H1 (cell line): ENCODE measurements at regions not wholly inside any gene's neighbourhood (a gene's known extent, or its start where the extent isn't known, plus 50 kb on each side); places are given as distances from the start of the nearest gene placed in this dataset.

ENCODE experiments used
- CTCF ChIA-PET: fragments of 300-600 bp; sonication (Branson Sonifier 250); formaldehyde crosslinking; loops from one replicate; lab custom pipeline; 2021; ENCODE audit not compliant: partially characterized antibody; lab: Charles Lee
- POLR2A ChIA-PET: fragments of 300-600 bp; sonication (Branson Sonifier 250); formaldehyde crosslinking; loops from one replicate; lab custom pipeline; 2021; ENCODE audit warnings: inconsistent platforms; ENCODE audit not compliant: partially characterized antibody; lab: Charles Lee
- DNase-seq, 2 experiments: peaks; one replicate each; pipeline versions ENCODE4 v3.0.0 to v3.0.0-alpha.2; 2010 to 2022; ENCODE audit warnings: low spot score in 2 of 2, low read depth in 1 of 2, mixed read lengths in 1 of 2
- FAIRE-seq: peaks from 2 replicates; lab custom pipeline; 2011; peaks lifted over from hg19 to GRCh38; lab: Jason Lieb, UNC
- H2AFZ ChIP-seq: 2 replicates; pipeline ENCODE4 v1.8.1; 2012; ENCODE audit warnings: low read length, inconsistent platforms
- H2AK5ac ChIP-seq: 2 replicates; pipeline ENCODE4 v1.6.1; 2013; ENCODE audit warnings: low read depth, low read length
- H2BK120ac ChIP-seq: replicated peaks from 2 replicates; pipeline ENCODE3; 2013; ENCODE audit warnings: low read depth, low read length, inconsistent platforms
- H2BK12ac ChIP-seq: 2 replicates; pipeline ENCODE4 v1.6.1; 2013; ENCODE audit warnings: low read depth, low read length
- H2BK15ac ChIP-seq: 2 replicates; pipeline ENCODE4 v1.6.1; 2013; ENCODE audit warnings: low read length
- H2BK20ac ChIP-seq: 2 replicates; pipeline ENCODE4 v1.6.1; 2013; ENCODE audit warnings: low read length
- H2BK5ac ChIP-seq: 2 replicates; pipeline ENCODE4 v1.6.1; 2013; ENCODE audit warnings: low read depth, low read length
- H3K14ac ChIP-seq: 2 replicates; pipeline ENCODE4 v1.6.1; 2013; ENCODE audit warnings: inconsistent platforms; ENCODE audit not compliant: insufficient read length
- H3K18ac ChIP-seq: 2 replicates; pipeline ENCODE4 v1.6.1; 2013; ENCODE audit warnings: low read length; ENCODE audit errors: extremely low read depth
- H3K23ac ChIP-seq: 2 replicates; pipeline ENCODE4 v1.6.1; 2013; ENCODE audit warnings: inconsistent platforms; ENCODE audit not compliant: insufficient read length
- H3K23me2 ChIP-seq: 2 replicates; pipeline ENCODE4 v1.6.1; 2013; ENCODE audit warnings: low read depth, low read length
- H3K27ac ChIP-seq: 2 replicates; pipeline ENCODE4 v1.6.1; 2011; ENCODE audit warnings: low read depth, low read length, inconsistent platforms
- H3K27me3 ChIP-seq, 4 experiments: replicated peaks in 1 of 4; 1 replicate in 1 of 4; 2 replicates in 3 of 4; pipeline versions ENCODE4 v1.6.1 to v1.8.1; 2011 to 2013; ENCODE audit warnings: low read length in 3 of 4, mild to moderate bottlenecking in 3 of 4, inconsistent platforms in 2 of 4, mixed read lengths in 2 of 4, moderate library complexity in 1 of 4; ENCODE audit not compliant: control insufficient read depth in 3 of 4, insufficient read depth in 3 of 4; ENCODE audit errors: extremely low read depth in 1 of 4
- H3K36me3 ChIP-seq, 4 experiments: 2 replicates each; pipeline versions ENCODE4 v1.6.1 to v1.8.1; 2011 to 2013; ENCODE audit warnings: mild to moderate bottlenecking in 4 of 4, low read length in 3 of 4, moderate library complexity in 2 of 4, control low read depth in 1 of 4, inconsistent platforms in 1 of 4; ENCODE audit not compliant: insufficient read depth in 4 of 4, control insufficient read depth in 2 of 4
- H3K4ac ChIP-seq: replicated peaks from 2 replicates; pipeline ENCODE3; 2013; ENCODE audit warnings: low read length, low read depth, mixed read lengths, inconsistent platforms; ENCODE audit not compliant: insufficient read length
- H3K4me1 ChIP-seq, 4 experiments: replicated peaks in 1 of 4; 1 replicate in 1 of 4; 2 replicates in 3 of 4; pipeline versions ENCODE4 v1.6.1 to v1.8.1; 2011 to 2013; ENCODE audit warnings: low read length in 3 of 4, inconsistent platforms in 2 of 4, mixed read lengths in 1 of 4; ENCODE audit not compliant: insufficient read depth in 4 of 4, control insufficient read depth in 3 of 4
- H3K4me2 ChIP-seq, 2 experiments: 2 replicates each; pipeline versions ENCODE4 v1.6.1 to v1.8.1; 2011 to 2013; ENCODE audit warnings: low read depth in 2 of 2, low read length in 2 of 2, control low read depth in 1 of 2, inconsistent platforms in 1 of 2, mild to moderate bottlenecking in 1 of 2; ENCODE audit not compliant: insufficient read depth in 1 of 2
- H3K4me3 ChIP-seq, 4 experiments: fragments of 200-600, 300-600 bp in 1 of 4; sonication (generic), shearing (Covaris generic), sonication (Bioruptor Twin) in 1 of 4; 2 replicates each; pipeline versions ENCODE4 v1.5.1 to v1.8.1; 2011 to 2016; ENCODE audit warnings: low read length in 4 of 4, low read depth in 3 of 4, control low read depth in 2 of 4, inconsistent platforms in 2 of 4, mild to moderate bottlenecking in 2 of 4, mixed read lengths in 1 of 4, moderate library complexity in 1 of 4; ENCODE audit not compliant: insufficient read depth in 2 of 4; ENCODE audit errors: extremely low read depth in 1 of 4
- H3K56ac ChIP-seq: replicated peaks from 2 replicates; pipeline ENCODE3; 2013; ENCODE audit warnings: low read depth, mild to moderate bottlenecking, mixed read lengths, low read length, inconsistent platforms; ENCODE audit not compliant: insufficient read length
- H3K79me1 ChIP-seq: 2 replicates; pipeline ENCODE4 v1.6.1; 2013; ENCODE audit warnings: low read depth, low read length, control low read depth
- H3K79me2 ChIP-seq, 2 experiments: 2 replicates each; pipeline versions ENCODE4 v1.6.1 to v1.8.1; 2012 to 2013; ENCODE audit warnings: low read length in 2 of 2, mild to moderate bottlenecking in 2 of 2, inconsistent platforms in 1 of 2; ENCODE audit not compliant: insufficient read depth in 2 of 2, control insufficient read depth in 1 of 2
- H3K9ac ChIP-seq, 4 experiments: replicated peaks in 1 of 4; 1 replicate in 1 of 4; 2 replicates in 3 of 4; pipeline versions ENCODE4 v1.6.1 to v1.8.1; 2011 to 2013; ENCODE audit warnings: low read depth in 3 of 4, low read length in 3 of 4, control low read depth in 2 of 4, mild to moderate bottlenecking in 2 of 4, moderate library complexity in 2 of 4, inconsistent platforms in 1 of 4; ENCODE audit errors: extremely low read depth in 1 of 4
- H3K9me3 ChIP-seq, 2 experiments: 2 replicates each; pipeline versions ENCODE4 v1.6.1 to v1.8.1; 2012 to 2013; ENCODE audit warnings: mild to moderate bottlenecking in 2 of 2, moderate library complexity in 2 of 2, control low read depth in 1 of 2, inconsistent platforms in 1 of 2, low read depth in 1 of 2, low read length in 1 of 2, mixed read lengths in 1 of 2; ENCODE audit not compliant: insufficient read depth in 2 of 2
- H4K20me1 ChIP-seq, 2 experiments: replicated peaks in 1 of 2; 2 replicates each; pipeline versions ENCODE3 to v1.8.1; 2011 to 2013; ENCODE audit warnings: inconsistent platforms in 2 of 2, low read length in 2 of 2, mild to moderate bottlenecking in 1 of 2; ENCODE audit not compliant: insufficient read depth in 2 of 2, control insufficient read depth in 1 of 2
- H4K5ac ChIP-seq: 2 replicates; pipeline ENCODE4 v1.6.1; 2013; ENCODE audit warnings: low read length, low read depth, mixed read lengths, inconsistent platforms; ENCODE audit not compliant: insufficient read length
- H4K8ac ChIP-seq: 2 replicates; pipeline ENCODE4 v1.8.0; 2013; ENCODE audit warnings: mild to moderate bottlenecking, moderate library complexity, low read length, inconsistent platforms; ENCODE audit not compliant: insufficient read depth; ENCODE audit errors: extremely low read depth
- H4K91ac ChIP-seq: replicated peaks from 2 replicates; pipeline ENCODE3; 2013; ENCODE audit warnings: low read length, mixed read lengths, inconsistent platforms; ENCODE audit not compliant: insufficient read length
- CHD2 ChIP-seq: IDR thresholded peaks from 2 replicates; pipeline ENCODE4 v1.6.1; 2012; ENCODE audit warnings: low read length, improper control_type of control experiment
- JUN ChIP-seq: IDR thresholded peaks from 2 replicates; pipeline ENCODE4 v1.6.1; 2011; ENCODE audit warnings: low read depth, mild to moderate bottlenecking, improper control_type of control experiment, low read length
- JUND ChIP-seq: IDR thresholded peaks from 2 replicates; pipeline ENCODE4 v1.6.1; 2011; ENCODE audit warnings: mild to moderate bottlenecking, improper control_type of control experiment, low read length
- PHF8 ChIP-seq: fragments of 200-600 bp; sonication (generic); conservative IDR thresholded peaks from 2 replicates; pipeline ENCODE4 v1.7.1; 2012; ENCODE audit warnings: low read depth, mild to moderate bottlenecking, inconsistent platforms, low read length, moderate library complexity
- RAD21 ChIP-seq, 2 experiments: IDR thresholded peaks in 1 of 2; conservative IDR thresholded peaks in 1 of 2; 2 replicates each; pipeline ENCODE4 v1.6.1; 2011; ENCODE audit warnings: low read depth in 2 of 2, low read length in 2 of 2, improper control_type of control experiment in 1 of 2, inconsistent platforms in 1 of 2, mild to moderate bottlenecking in 1 of 2, moderate library complexity in 1 of 2
- RXRA ChIP-seq: IDR thresholded peaks from 2 replicates; pipeline ENCODE4 v1.6.1; 2011; ENCODE audit warnings: low read depth, mild to moderate bottlenecking, low read length, moderate library complexity; ENCODE audit not compliant: insufficient read depth
- SAP30 ChIP-seq: fragments of 300-600 bp; sonication (generic); IDR thresholded peaks from 2 replicates; pipeline ENCODE4 v1.7.1; 2012; ENCODE audit warnings: low read length, moderate library complexity, mild to moderate bottlenecking, inconsistent platforms; ENCODE audit not compliant: insufficient read depth, insufficient replicate concordance
- SIN3A ChIP-seq, 2 experiments: IDR thresholded peaks in 1 of 2; conservative IDR thresholded peaks in 1 of 2; 2 replicates each; pipeline ENCODE4 v1.6.1; 2011 to 2012; ENCODE audit warnings: low read length in 2 of 2, improper control_type of control experiment in 1 of 2, low read depth in 1 of 2, mild to moderate bottlenecking in 1 of 2
- TAF1 ChIP-seq: IDR thresholded peaks from 2 replicates; pipeline ENCODE4 v1.6.1; 2011; ENCODE audit warnings: mild to moderate bottlenecking, low read depth, low read length
- WGBS, 2 experiments: shearing (Covaris generic) in 1 of 2; methylation state at CpG; one replicate each; pipeline versions ENCODE4 v1.1.6 to v1.1.7; 2013 to 2015; ENCODE audit warnings: low lambda C conversion rate in 2 of 2, mixed read lengths in 2 of 2, inconsistent platforms in 1 of 2, low coverage in 1 of 2, missing lambda C conversion rate in 1 of 2; ENCODE audit not compliant: insufficient replicate concordance in 2 of 2, insufficient coverage in 1 of 2, insufficient read length in 1 of 2; ENCODE audit errors: extremely low coverage in 1 of 2, missing lambda C conversion rate in 1 of 2; 5-methylcytosine and 5-hydroxymethylcytosine counted together
- TF ChIP-seq, protein P1 (sequence below): IDR thresholded peaks from 2 replicates; pipeline ENCODE4 v1.6.1; 2012; ENCODE audit warnings: low read length, inconsistent platforms

DNA sequence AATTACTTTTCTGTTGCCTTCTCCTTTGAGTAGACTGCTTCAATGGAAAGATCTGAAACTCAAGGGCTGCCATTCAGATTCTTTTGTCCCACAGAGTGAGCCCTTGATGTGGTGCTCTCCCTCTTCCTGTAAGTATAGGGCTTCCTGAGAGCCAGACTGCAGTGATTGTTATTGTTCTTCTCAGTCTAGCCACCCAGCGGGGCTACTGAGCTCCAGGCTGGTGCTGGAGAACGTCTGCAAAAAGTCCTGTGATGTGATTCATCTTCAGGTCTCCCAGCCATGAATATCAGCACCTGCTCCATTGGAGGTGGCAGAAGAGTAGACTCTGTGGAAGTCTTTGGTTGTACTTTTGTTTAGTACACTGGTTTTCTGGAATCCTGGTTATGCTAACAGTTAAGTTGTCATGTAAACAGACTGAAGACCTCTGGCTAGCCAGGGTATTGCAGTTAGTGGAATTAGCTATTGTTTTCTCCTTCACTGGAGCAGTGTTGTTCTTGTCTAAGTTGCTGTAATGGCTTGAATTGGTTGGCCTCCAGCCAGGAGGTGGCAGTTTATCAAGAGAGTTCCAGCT, 240.9 kb downstream of the COL12A1 start:
- DNase-seq (no peak), FAIRE-seq (peak; percentile 48)
- H3K79me1 ChIP-seq: no peaks in the 10 kb centered on the region
- H3K4me2 ChIP-seq: no peak overlapping the region
- no peak overlapping the region for H3K4me3 ChIP-seq
- peaks cover 0 to 6% of the 10 kb centered on the region in 2 experiments; a peak in 1 of 4 replicates for H3K9me3 ChIP-seq
- H4K8ac ChIP-seq: no peak overlapping the region
- H2BK15ac ChIP-seq: no peak overlapping the region
- no peak overlapping the region for H3K23ac ChIP-seq
- no peaks in the 10 kb centered on the region for H4K20me1 ChIP-seq
- no peaks in the 10 kb centered on the region for H3K79me2 ChIP-seq
- no peak overlapping the region for H2BK5ac ChIP-seq
- no peak overlapping the region for H3K9ac ChIP-seq
- H2BK20ac ChIP-seq: no peak overlapping the region
- H3K14ac ChIP-seq: no peak overlapping the region
- H3K27me3 ChIP-seq: no peaks in the 10 kb centered on the region
- H2AFZ ChIP-seq: no peak overlapping the region
- no peaks in the 10 kb centered on the region for H3K23me2 ChIP-seq
- no peak overlapping the region for H3K4ac ChIP-seq
- no peak overlapping the region for H3K56ac ChIP-seq
- no peak overlapping the region for H4K91ac ChIP-seq
- H3K4me1 ChIP-seq: no peaks in the 10 kb centered on the region
- ChIA-PET CTCF (interaction anchor here (1.0 to 2.7 kb wide), 4 partner anchors 9 to 245 kb away, joined by 3 to 15 read pairs (median 6); no protein-coding TSS in a partner anchor), POLR2A (no interaction called here)
- H2AK5ac ChIP-seq: no peak overlapping the region
- 92% methylated on average over 2 of the region's 2 CpGs; no CpG with 5 or more reads in 1 of the 2 experiments for WGBS, 2 experiments
- no peaks in the 10 kb centered on the region for H3K36me3 ChIP-seq
- no peak overlapping the region for H2BK12ac ChIP-seq
- no peak overlapping the region for H2BK120ac ChIP-seq
- no peak overlapping the region for H3K27ac ChIP-seq
- H4K5ac ChIP-seq: no peak overlapping the region
- H3K18ac ChIP-seq: no peak overlapping the region
- TF ChIP-seq PHF8: no peak
- no peak for TF ChIP-seq SAP30
- TF ChIP-seq CHD2: no peak
- no peak for TF ChIP-seq JUND
- no peak for TF ChIP-seq JUN
- TF ChIP-seq RXRA: no peak
- TF ChIP-seq RAD21 (IDR thresholded peaks at IDR 0.05 in 1 of 2, conservative IDR thresholded peaks at IDR 0.05 in 1 of 2; ENCODE audit: low read depth in 2 of 2, low read length in 2 of 2): peak in 1 of 2 experiments; percentile 11; a peak in 1 of 4 replicates
- no peak for TF ChIP-seq TAF1
- TF ChIP-seq SIN3A (conservative IDR thresholded peaks at IDR 0.05 in 1 of 2, IDR thresholded peaks at IDR 0.05 in 1 of 2; ENCODE audit: low read depth in 1 of 2, low read length in 2 of 2): no peak
- TF ChIP-seq, protein P1, sequence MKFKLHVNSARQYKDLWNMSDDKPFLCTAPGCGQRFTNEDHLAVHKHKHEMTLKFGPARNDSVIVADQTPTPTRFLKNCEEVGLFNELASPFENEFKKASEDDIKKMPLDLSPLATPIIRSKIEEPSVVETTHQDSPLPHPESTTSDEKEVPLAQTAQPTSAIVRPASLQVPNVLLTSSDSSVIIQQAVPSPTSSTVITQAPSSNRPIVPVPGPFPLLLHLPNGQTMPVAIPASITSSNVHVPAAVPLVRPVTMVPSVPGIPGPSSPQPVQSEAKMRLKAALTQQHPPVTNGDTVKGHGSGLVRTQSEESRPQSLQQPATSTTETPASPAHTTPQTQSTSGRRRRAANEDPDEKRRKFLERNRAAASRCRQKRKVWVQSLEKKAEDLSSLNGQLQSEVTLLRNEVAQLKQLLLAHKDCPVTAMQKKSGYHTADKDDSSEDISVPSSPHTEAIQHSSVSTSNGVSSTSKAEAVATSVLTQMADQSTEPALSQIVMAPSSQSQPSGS: no peak
